GM12874 (cell line): ENCODE measurements at regions not wholly inside any gene's neighbourhood (a gene's known extent, or its start where the extent isn't known, plus 50 kb on each side); places are given as distances from the start of the nearest gene placed in this dataset.

Source experiments
- TF ChIP-seq, protein P1 (sequence below): IDR thresholded peaks from 2 replicates; pipeline ENCODE4 v1.5.1; 2011; ENCODE audit warnings: low read depth, mild to moderate bottlenecking, control low read depth, low read length, moderate library complexity; ENCODE audit not compliant: insufficient read depth

DNA sequence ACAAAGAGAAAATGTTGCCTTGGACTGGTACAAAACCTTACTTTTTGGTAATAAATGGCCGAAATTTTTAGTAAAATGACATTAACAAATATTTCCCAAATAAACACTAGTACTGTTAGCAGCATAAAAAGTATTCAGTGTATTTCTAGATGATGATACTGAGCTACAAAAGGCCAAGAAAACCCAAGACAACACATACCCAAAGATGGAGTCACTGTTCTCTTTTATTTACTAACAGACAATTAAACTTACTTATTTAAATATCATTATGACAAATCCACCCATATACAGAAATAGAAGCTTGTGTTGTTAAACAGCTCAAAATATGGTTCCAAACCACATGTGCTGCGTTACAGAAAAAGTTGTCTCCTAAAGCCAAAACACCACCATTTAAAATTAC lies 239.9 kb downstream of the ZEB2 start:
- TF ChIP-seq, protein P1, sequence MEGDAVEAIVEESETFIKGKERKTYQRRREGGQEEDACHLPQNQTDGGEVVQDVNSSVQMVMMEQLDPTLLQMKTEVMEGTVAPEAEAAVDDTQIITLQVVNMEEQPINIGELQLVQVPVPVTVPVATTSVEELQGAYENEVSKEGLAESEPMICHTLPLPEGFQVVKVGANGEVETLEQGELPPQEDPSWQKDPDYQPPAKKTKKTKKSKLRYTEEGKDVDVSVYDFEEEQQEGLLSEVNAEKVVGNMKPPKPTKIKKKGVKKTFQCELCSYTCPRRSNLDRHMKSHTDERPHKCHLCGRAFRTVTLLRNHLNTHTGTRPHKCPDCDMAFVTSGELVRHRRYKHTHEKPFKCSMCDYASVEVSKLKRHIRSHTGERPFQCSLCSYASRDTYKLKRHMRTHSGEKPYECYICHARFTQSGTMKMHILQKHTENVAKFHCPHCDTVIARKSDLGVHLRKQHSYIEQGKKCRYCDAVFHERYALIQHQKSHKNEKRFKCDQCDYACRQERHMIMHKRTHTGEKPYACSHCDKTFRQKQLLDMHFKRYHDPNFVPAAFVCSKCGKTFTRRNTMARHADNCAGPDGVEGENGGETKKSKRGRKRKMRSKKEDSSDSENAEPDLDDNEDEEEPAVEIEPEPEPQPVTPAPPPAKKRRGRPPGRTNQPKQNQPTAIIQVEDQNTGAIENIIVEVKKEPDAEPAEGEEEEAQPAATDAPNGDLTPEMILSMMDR = no peak

DNA sequence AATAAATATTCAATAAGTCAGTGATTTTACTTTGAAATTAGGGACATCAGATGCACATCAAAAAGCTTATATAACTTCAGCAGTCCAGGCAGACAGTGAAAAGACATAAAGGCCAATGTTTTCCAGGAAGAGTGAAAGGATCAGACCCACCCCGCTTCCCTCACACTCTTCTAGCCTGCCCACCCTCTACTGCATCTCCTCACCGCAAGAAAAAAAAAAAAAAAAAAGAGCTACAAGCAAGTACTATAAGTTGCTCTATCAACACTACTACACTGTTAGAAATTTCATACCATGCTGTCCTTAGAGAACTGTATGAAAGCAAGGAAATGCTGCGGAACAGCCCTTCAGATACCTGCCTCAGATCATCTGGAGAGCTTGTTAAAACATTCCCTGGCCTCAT lies 240.8 kb downstream of the ZEB2 start:
- TF ChIP-seq, protein P1 = no peak

DNA sequence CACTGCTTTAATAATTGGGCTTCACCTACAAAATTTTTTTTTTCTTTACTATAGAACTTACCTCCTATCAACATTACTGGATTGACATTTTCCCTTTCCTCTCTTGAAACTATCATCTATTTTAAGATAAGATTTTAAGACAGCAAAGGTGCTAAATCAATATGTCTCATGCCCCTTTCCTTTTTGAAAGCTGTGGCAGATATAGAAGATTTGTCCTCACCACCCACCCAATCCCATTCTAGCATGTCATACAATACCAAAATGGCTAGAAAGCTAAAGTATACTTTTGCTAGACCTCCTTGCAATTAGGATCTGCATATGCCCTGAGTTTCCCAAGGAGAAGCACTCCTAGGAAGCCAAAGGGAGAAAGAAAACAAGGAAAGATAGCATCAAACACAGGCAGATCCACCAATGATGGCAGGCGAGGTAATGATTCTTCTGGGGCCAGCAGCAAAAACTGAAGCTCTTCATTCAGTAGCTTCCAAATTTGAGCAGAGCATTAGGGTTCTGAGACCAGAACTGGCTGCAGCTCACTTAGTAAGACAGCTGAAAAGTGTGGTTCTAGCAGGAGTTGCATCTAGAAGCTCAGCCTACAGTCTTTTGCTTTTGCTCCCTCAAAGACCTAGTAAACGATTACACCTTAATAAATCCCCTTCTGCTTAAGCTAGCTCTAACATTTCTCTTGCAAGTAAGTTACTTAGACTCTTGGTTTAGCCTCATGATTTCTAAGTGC lies 242.1 kb downstream of the ZEB2 start:
- TF ChIP-seq, protein P1 = no peak

DNA sequence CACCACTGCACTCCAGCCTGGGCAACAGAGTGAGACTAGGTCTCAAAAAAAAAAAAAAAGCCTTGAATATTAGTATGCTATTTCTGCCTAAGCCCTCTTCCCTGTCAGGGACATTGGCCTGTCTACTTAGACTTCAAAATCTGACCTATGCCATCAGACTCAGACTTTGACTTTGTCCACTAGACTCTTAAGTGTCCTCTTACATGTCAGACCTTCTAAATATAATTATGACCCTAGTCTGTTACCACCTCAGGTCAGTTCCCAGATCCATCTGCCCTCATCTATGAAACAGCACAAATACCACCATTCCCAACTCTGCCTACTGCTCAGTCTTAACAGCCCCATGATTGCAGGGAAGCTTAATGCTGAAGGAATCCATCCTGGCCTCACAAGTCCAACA lies 244.6 kb downstream of the ZEB2 start:
- TF ChIP-seq, protein P1 = no peak

DNA sequence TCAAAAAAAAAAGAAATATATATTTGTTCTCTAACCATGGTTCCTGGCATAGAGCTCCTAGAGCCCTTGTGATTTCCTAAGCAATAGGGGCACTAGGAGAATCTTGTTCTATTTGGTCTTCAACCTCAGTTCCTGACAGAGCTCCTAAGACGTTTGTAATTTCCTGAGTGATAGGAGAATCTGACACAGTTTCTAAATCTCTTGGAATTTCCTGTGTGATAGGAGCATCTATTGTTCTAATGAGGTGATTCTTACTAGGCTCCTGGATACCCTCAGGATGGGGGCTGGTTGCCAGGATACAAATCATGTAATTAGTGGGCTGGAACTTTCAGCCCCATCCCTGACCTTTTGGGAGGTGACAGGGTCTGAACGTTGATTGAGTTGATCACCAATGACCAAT lies 245.8 kb downstream of the ZEB2 start:
- TF ChIP-seq, protein P1 = no peak

DNA sequence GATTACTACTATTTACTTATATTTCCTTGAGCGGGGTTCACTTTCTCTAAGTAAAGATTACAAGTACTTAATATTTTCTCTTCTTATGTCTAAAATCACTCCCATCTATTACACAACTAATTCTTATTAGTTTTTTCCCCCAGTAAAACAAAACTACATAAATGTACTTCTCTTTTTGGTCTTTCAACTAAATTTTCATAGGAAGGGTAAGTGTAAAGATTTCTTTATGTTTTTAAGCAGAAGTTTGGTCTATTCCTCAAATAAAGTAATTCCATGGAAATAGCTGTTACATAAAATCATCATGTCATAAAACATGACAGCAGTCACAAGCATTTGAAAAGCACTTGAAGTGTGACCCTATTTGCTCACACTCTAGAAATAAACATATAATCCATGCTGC lies 249.0 kb downstream of the ZEB2 start:
- TF ChIP-seq, protein P1 = no peak

DNA sequence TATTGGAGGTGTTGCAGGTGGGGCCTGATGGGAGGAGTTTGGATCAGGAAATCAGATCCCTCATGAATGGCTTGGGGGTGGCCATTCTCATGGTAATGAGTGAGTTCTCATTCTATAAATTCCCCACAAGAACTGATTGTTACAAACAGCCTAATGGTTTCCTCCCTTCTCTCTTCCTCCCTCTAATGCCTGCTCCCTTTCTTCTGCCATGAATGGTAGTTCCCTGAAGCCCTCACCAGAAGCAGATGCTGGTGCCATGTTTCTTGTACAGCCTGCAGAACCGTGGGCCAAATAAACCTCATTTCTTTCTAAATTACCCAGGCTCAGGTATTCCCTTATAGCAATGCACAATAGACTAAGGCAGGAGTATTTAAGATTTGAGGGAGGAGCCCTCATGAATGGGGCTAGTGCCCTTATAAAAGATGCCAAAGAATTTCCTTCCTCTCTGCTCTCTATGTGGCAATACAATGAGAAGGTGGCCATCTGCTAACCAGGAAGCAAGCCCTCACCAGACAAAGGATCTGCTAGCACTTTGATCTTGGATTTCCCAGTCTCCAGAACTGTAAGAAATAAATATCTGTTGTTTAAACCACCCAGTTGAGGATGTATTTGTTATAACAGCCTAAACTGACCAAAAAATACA lies 251.8 kb downstream of the ZEB2 start:
- TF ChIP-seq, protein P1 = no peak
